WTC11 (cell line): ENCODE measurements at regions not wholly inside any gene's neighbourhood (a gene's known extent, or its start where the extent isn't known, plus 50 kb on each side); places are given as distances from the start of the nearest gene placed in this dataset.

Source experiments
- AFF4 ChIP-seq: sonication (generic); formaldehyde crosslinking; IDR thresholded peaks from 2 replicates; pipeline ENCODE4 v1.8.1; 2023; ENCODE audit warnings: mild to moderate bottlenecking, missing genetic modification reagents, borderline replicate concordance
- CTCF ChIP-seq: fragments of 200-600 bp; IDR thresholded peaks from 2 replicates; pipeline ENCODE4 v1.8.0; 2022; ENCODE audit warnings: antibody characterized with exemption
- JUN ChIP-seq: sonication (generic); formaldehyde crosslinking; IDR thresholded peaks from 2 replicates; pipeline ENCODE4 v1.8.0; 2023; ENCODE audit warnings: mild to moderate bottlenecking, missing genetic modification reagents
- NR2C2 ChIP-seq: sonication (generic); formaldehyde crosslinking; IDR thresholded peaks from 2 replicates; pipeline ENCODE4 v1.8.0; 2022; ENCODE audit warnings: mild to moderate bottlenecking, missing genetic modification reagents
- PRRX2 ChIP-seq: fragments of 250-450 bp; sonication (Bioruptor Pico); IDR thresholded peaks from 2 replicates; pipeline ENCODE4 v1.8.0; 2021; ENCODE audit warnings: mild to moderate bottlenecking

GRCh38 chr3:117380631-117381030 lies 671.1 kb downstream of the TUSC7 start:
- TF ChIP-seq CTCF (no peak), AFF4 (no peak), JUN (CRISPR knock-in tag) (no peak), PRRX2 (CRISPR knock-in tag) (no peak), NR2C2 (CRISPR knock-in tag) (no peak)
